ENCODE measurements at regions not wholly inside any gene's neighbourhood (a gene's known extent, or its start where the extent isn't known, plus 50 kb on each side); places are given as distances from the start of the nearest gene placed in this dataset.

DNA sequence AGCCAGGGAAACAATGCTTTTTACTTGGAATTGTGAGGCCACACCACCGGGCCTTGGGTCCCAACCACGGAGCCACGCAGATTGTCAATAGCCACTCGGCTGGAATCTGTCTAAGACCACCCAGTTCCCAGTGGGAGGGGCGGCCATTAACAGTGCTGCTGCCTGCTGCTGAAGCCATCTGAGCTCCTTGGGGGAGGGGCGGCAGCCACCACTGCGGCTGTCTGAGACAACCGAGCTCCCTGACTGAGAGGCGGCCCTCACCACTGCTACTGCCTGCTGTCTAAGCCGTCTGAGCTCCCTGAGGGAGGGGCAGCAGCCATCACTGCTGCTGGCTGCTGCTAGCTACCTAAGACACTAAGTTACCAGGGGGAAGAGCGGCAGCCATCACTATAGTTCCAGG is 64.3 kb downstream of the DMRTA2 start:
- FAIRE-seq = no peak

GRCh38 chr1:50357186-50357585 is 66.1 kb downstream of the DMRTA2 start:
- no peak for FAIRE-seq

- no peak for FAIRE-seq
Measured at GRCh38 chr1:50354813-50355212, 68.4 kb downstream of the DMRTA2 start.

DNA sequence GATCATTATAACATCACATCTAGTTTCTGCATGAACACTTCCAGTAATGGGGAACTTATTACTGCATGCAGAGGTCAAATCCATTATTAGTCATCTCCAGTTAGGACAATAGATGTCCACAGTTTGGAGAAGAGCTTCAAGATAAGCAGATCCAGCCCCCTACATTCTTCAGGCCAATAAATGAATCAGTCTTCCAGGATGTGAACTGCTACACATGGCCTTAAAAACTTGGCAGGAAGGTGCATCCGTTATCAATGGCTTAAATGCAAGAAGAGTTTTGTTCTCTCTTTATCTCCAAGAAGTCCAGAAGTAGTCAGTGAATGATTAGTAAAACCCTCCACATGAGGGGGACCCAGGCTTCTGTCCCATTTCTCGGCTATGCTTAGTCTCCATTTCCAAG is 70.8 kb downstream of the DMRTA2 start:
- no peak for FAIRE-seq

GRCh38 chr1:50350868-50351267 is 72.4 kb downstream of the DMRTA2 start:
- no peak for FAIRE-seq

DNA sequence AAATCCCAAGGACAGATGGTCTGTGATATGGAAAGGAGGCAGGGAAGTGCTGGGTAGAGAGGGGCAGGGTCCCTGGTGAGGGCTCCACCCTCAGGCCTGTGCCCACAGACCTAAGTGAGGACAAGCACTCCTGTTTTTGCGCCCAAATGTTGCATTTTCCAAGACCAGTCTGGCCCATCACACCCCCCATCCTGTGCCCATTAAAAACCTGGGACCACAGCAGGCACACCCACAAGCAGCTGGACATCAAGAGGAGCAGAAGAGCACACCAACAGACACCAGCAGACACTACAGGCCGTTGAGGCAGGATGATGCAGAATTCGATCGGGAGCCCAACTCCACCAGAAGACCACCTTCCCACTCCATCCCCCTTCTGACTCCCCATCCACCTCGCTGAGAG is 72.8 kb downstream of the DMRTA2 start:
- no peak for FAIRE-seq

DNA sequence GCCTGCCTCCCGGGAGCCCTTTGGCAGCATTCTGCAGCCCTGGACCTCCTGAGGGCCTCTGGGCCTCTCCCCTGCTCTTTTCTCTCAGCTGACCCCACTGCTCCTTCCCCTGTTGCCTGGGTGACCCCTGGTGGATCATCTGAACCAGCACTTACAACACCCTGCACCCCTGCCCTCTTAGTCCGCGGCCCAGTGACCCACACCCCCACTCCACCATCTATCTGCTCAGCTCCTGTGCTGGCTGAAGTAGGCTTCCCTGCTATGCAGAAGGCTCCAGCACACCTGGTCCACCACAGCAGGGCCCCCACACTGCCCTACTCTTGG is 74.0 kb downstream of the DMRTA2 start:
- FAIRE-seq = no peak

- no peak for FAIRE-seq
Measured at GRCh38 chr1:50348449-50349241, 74.6 kb downstream of the DMRTA2 start.

- no peak for FAIRE-seq
Measured at GRCh38 chr1:50347933-50348332, 75.3 kb downstream of the DMRTA2 start.

- no peak for FAIRE-seq
Measured at GRCh38 chr1:50346621-50347020, 76.6 kb downstream of the DMRTA2 start.

DNA sequence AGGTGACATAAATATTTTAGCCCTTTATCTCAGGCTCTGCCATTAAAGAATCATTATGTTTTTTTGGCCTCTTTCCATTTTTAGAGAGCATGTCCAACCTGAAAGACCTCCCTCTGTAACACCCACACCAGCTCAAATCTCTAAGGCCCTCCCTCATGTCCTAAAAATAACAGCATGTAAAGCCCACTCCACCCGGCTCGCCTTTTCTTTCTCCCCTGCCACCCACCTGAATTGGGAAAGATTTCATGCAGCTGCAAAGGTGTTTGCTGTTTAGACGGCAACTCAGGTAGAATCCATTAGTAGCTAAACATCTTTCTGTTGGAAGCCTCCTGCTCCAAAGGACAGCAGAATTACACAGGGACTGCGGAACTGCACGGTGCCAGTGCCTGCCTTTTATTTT is 79.9 kb downstream of the DMRTA2 start:
- no peak for FAIRE-seq

- FAIRE-seq = no peak
Measured at GRCh38 chr1:50342525-50342924, 80.7 kb downstream of the DMRTA2 start.

DNA sequence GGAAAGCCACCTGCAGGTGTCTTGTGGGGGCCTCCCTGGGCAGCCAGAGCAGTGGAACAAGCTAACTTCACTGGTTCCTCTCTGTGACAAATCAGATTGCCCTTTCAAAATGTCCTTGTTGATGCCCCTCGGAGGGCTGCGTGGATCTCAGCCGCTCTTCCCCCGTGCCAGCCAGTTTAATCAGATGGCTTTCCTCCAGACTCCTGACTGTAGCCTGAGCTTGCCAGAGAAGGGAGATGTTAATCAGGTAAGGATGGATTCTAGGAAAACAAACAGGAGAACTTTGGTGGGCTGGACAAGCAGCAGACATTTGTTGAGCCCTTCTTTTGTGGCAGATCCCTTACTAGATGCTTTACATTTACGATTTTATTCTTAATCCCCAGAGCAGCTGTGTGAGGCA is 88.2 kb downstream of the DMRTA2 start:
- no peak for FAIRE-seq

DNA sequence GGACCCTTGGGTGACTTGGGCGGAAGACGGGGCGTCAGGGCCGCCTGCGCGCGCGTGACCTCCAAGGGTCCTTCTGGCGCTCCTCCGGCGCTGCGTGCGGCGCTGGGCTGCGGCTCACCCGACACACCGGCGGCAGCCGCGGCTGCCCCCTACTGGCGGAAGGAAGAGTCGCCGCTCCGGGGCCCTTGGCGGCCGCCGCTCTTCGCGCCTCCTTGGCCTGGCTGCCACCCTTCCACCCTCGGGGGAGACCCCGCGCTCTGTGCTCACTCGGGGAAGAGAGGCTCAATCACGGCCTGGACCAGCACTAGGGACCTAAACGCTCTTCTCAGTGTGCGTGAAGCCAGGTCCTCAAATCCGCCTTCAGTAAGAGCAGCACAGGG is 89.7 kb downstream of the DMRTA2 start:
- FAIRE-seq = no peak

- FAIRE-seq = no peak
Measured at GRCh38 chr1:50332941-50333594, 90.2 kb downstream of the DMRTA2 start.

DNA sequence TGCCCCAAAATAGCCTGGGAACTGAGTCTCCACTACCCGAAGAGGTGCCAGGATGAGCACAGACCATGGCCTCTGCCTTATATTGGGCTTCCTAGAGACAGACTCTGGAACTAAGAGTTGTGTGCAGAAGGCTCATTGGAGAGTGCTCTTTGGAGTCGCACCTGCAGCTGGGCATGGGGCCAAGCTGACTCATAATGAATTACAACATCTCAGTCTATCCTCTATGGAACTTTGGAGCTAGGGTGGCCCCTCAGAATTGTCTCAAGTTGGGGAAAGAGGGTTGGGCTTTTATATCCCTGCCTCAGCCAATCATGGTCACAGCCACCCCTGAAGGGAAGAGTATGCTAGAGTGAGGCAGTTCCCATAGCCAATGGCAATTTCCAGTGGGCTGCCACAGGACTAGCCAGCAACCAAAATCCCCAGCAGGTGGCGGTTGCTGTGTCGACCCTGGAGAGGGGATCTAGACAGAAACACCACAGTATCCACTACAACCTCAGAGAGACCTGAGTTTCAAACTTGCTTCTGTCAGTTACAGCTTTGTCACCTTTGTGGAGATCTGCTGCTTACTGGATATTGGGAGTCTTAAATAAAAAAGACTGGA is 93.8 kb downstream of the DMRTA2 start:
- FAIRE-seq = no peak

DNA sequence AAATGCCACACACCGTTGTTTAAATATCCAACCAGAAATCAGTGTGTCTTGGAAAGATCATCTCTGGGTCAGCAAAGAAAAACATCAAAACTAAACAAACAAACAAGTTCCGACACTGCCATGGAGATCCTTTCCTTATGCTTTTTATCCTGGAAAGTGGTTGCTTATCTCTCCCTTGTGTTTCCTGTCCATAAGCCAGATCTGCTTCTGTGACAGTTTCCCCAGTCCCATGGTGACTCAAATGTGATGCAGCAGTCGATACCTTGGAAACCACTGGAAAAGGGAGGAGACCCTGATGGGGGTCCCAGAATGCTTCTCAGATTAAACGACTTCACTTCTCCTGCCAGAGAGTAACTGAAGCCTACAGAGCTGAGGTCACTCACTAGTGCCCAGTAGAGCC is 94.7 kb downstream of the DMRTA2 start:
- no peak for FAIRE-seq

DNA sequence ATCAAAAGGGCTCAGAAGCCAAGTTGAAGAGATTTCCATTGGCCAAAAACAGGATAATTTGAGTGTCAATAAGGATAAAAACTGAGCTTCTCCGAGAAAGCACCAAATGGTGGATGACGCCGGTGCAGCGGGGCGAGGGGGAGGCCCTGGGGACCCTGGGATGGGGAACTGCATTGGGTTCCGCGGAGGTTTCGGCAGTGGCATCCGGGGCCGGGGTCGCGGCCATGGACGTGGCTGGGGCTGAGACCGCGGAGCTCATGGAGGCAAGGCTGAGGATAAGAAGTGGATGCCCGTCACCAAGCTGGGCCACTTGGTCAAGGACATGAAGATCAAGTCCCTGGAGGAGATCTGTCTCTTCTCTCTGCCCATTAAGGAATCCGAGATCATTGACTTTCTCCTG is 97.2 kb downstream of the DMRTA2 start:
- FAIRE-seq = no peak

DNA sequence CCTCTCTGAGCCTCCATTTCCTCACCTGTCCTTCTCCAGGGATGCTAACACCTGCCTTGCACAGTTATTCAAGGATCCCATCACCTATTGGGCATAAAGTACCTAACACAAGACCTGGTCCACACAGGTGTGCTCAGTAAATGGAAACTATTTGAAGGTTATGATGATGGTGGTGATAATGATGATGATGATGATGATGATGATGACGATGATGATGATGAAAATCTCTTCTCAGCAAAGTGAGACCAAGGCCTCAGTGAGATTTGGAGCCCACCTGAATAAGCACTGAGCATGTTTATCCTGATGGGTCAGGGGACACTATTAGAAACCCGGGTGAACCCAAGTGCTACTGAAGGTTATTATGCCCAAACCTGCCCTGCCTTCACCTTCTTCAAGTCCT is 100.7 kb downstream of the DMRTA2 start:
- FAIRE-seq = no peak

GRCh38 chr1:50318428-50318827 is 104.8 kb downstream of the DMRTA2 start:
- no peak for FAIRE-seq

- peak; percentile 51 for FAIRE-seq
Measured at GRCh38 chr1:50308878-50309277, 114.4 kb downstream of the DMRTA2 start.

DNA sequence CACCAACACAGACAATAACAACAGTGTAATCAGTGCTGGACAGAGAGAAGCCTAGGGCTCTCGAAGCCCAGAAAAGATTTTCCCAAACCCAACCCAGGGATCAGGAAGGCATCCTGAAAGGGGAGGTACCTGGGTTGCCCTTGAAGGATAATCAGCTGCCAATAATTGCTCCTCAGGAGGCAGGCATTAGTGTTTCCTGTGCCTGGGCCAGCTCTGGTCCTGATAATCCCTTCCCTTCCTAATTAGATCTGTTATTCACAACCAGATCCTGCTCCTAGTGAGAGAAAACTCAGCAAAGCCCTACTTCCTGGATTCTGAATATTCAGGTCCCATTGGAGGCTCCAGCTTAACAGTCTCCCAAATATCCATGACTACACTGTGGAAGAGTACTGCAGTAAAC is 117.4 kb downstream of the DMRTA2 start:
- no peak for FAIRE-seq

GRCh38 chr1:50300297-50300696 is 122.9 kb downstream of the DMRTA2 start:
- FAIRE-seq = no peak

GRCh38 chr1:50295566-50295965 is 127.7 kb downstream of the DMRTA2 start:
- no peak for FAIRE-seq

Data from endometrium (tissue), 2 donors.